ENCODE measurements at regions not wholly inside any gene's neighbourhood (a gene's known extent, or its start where the extent isn't known, plus 50 kb on each side); places are given as distances from the start of the nearest gene placed in this dataset.

GRCh38 chr2:199025146-199025545 lies 432.6 kb downstream of the SATB2 start:
- no peaks in the 10 kb centered on the region for H3K79me2 ChIP-seq (ENCODE audit: low read length)
- H3K27ac ChIP-seq (ENCODE audit: low read length) = no peak overlapping the region
- no peak overlapping the region for H3K4me2 ChIP-seq (ENCODE audit: low read length)
- no peaks in the 10 kb centered on the region for H3K9me3 ChIP-seq (ENCODE audit: insufficient read depth, low read length)
- H3K36me3 ChIP-seq (replicated peaks; ENCODE audit: low read depth, low read length) = no peaks in the 10 kb centered on the region
- no peak overlapping the region for H2AFZ ChIP-seq (ENCODE audit: low read depth, low read length)
- H3K4me3 ChIP-seq (ENCODE audit: low read length) = no peak overlapping the region
- H4K20me1 ChIP-seq (ENCODE audit: insufficient read depth, low read length) = no peaks in the 10 kb centered on the region
- no peaks in the 10 kb centered on the region for H3K27me3 ChIP-seq (ENCODE audit: low read depth, low read length)
- no peak for TF ChIP-seq CTCF (IDR thresholded peaks at IDR 0.05; ENCODE audit: low read depth, low read length)
- no peak for TF ChIP-seq EZH2phosphoT487 (IDR thresholded peaks at IDR 0.05; ENCODE audit: low read depth)
- H3K9ac ChIP-seq (ENCODE audit: low read length) = no peak overlapping the region
- H3K4me1 ChIP-seq (ENCODE audit: low read length) = no peaks in the 10 kb centered on the region

GRCh38 chr2:199024224-199024623 lies 433.5 kb downstream of the SATB2 start:
- Histone ChIP-seq H3K4me1 (ENCODE audit: low read length) (no peaks in the 10 kb centered on the region), H3K36me3 (replicated peaks; ENCODE audit: low read depth, low read length) (no peaks in the 10 kb centered on the region), H3K4me2 (ENCODE audit: low read length) (no peak overlapping the region), H2AFZ (ENCODE audit: low read depth, low read length) (no peak overlapping the region), H3K9ac (ENCODE audit: low read length) (no peak overlapping the region), H3K79me2 (ENCODE audit: low read length) (no peaks in the 10 kb centered on the region), H3K9me3 (ENCODE audit: insufficient read depth, low read length) (no peaks in the 10 kb centered on the region), H4K20me1 (ENCODE audit: insufficient read depth, low read length) (no peaks in the 10 kb centered on the region), H3K27me3 (ENCODE audit: low read depth, low read length) (no peaks in the 10 kb centered on the region), H3K4me3 (ENCODE audit: low read length) (no peak overlapping the region), H3K27ac (ENCODE audit: low read length) (no peak overlapping the region)
- TF ChIP-seq CTCF (IDR thresholded peaks at IDR 0.05; ENCODE audit: low read depth, low read length) = no peak
- TF ChIP-seq EZH2phosphoT487 (IDR thresholded peaks at IDR 0.05; ENCODE audit: low read depth) = no peak

- no peaks in the 10 kb centered on the region for H3K4me1 ChIP-seq (ENCODE audit: low read length)
Measured at GRCh38 chr2:199019898-199020507, 437.7 kb downstream of the SATB2 start.

GRCh38 chr2:199018826-199019225 lies 438.9 kb downstream of the SATB2 start:
- no peak overlapping the region for H2AFZ ChIP-seq (ENCODE audit: low read depth, low read length)
- no peaks in the 10 kb centered on the region for H3K36me3 ChIP-seq (replicated peaks; ENCODE audit: low read depth, low read length)
- H4K20me1 ChIP-seq (ENCODE audit: insufficient read depth, low read length) = no peaks in the 10 kb centered on the region
- H3K4me3 ChIP-seq (ENCODE audit: low read length) = no peak overlapping the region
- no peak overlapping the region for H3K27ac ChIP-seq (ENCODE audit: low read length)
- 0 out of 2 replicates have a peak, but pooled peaks cover 5% of the 10 kb centered on the region for H3K27me3 ChIP-seq (ENCODE audit: low read depth, low read length)
- no peaks in the 10 kb centered on the region for H3K79me2 ChIP-seq (ENCODE audit: low read length)
- no peaks in the 10 kb centered on the region for H3K9me3 ChIP-seq (ENCODE audit: insufficient read depth, low read length)
- H3K9ac ChIP-seq (ENCODE audit: low read length) = no peak overlapping the region
- H3K4me1 ChIP-seq (ENCODE audit: low read length) = no peaks in the 10 kb centered on the region
- no peak for TF ChIP-seq EZH2phosphoT487 (IDR thresholded peaks at IDR 0.05; ENCODE audit: low read depth)
- no peak for TF ChIP-seq CTCF (IDR thresholded peaks at IDR 0.05; ENCODE audit: low read depth, low read length)
- no peak overlapping the region for H3K4me2 ChIP-seq (ENCODE audit: low read length)

More at GRCh38 chr2:199019898-199020507, 437.7 kb downstream of the SATB2 start:
- Histone ChIP-seq H3K9me3 (ENCODE audit: insufficient read depth, low read length) (no peaks in the 10 kb centered on the region), H3K4me2 (ENCODE audit: low read length) (no peak overlapping the region), H3K79me2 (ENCODE audit: low read length) (no peaks in the 10 kb centered on the region), H3K27me3 (ENCODE audit: low read depth, low read length) (0 out of 2 replicates have a peak, but pooled peaks cover 5% of the 10 kb centered on the region), H2AFZ (ENCODE audit: low read depth, low read length) (no peak overlapping the region), H3K9ac (ENCODE audit: low read length) (no peak overlapping the region), H3K36me3 (replicated peaks; ENCODE audit: low read depth, low read length) (no peaks in the 10 kb centered on the region), H4K20me1 (ENCODE audit: insufficient read depth, low read length) (no peaks in the 10 kb centered on the region), H3K27ac (ENCODE audit: low read length) (no peak overlapping the region), H3K4me3 (ENCODE audit: low read length) (no peak overlapping the region)
- TF ChIP-seq EZH2phosphoT487 (IDR thresholded peaks at IDR 0.05; ENCODE audit: low read depth) = no peak
- peak; percentile 55 for TF ChIP-seq CTCF (IDR thresholded peaks at IDR 0.05; ENCODE audit: low read depth, low read length)

Data from OCI-LY3 (cell line).